ENCODE measurements at regions not wholly inside any gene's neighbourhood (a gene's known extent, or its start where the extent isn't known, plus 50 kb on each side); places are given as distances from the start of the nearest gene placed in this dataset.
"Not testable (repeated sequence)": the region's sequence is repeated elsewhere in the genome, so short reads cannot be mapped to it uniquely, and the experiment has no call there.

GRCh38 chrY:3406896-3407452 is 171.9 kb upstream of the TGIF2LY start:
- H3K27ac ChIP-seq (ENCODE audit: low read depth, low read length); H4K91ac ChIP-seq (replicated peaks; ENCODE audit: insufficient read length, low read length); H4K5ac ChIP-seq (ENCODE audit: insufficient read length, low read depth, low read length); H3K4me2 ChIP-seq (ENCODE audit: insufficient read depth in 1 of 2, low read depth in 2 of 2, low read length in 2 of 2); POLR2A ChIA-PET (ENCODE audit: partially characterized antibody); CTCF ChIA-PET (ENCODE audit: partially characterized antibody); H3K4ac ChIP-seq (replicated peaks; ENCODE audit: insufficient read length, low read depth, low read length); H3K23me2 ChIP-seq (ENCODE audit: low read depth, low read length); H2BK5ac ChIP-seq (ENCODE audit: low read depth, low read length); H2AFZ ChIP-seq (ENCODE audit: low read length); H3K9me3 ChIP-seq (ENCODE audit: insufficient read depth in 2 of 2, low read depth in 1 of 2, low read length in 1 of 2); H3K9ac ChIP-seq (replicated peaks in 1 of 4; ENCODE audit: extremely low read depth in 1 of 4, low read depth in 3 of 4, low read length in 3 of 4); H3K23ac ChIP-seq (ENCODE audit: insufficient read length); H3K79me1 ChIP-seq (ENCODE audit: low read depth, low read length); H2BK20ac ChIP-seq (ENCODE audit: low read length); H3K4me3 ChIP-seq (ENCODE audit: extremely low read depth in 1 of 4, insufficient read depth in 2 of 4, low read depth in 3 of 4, low read length in 4 of 4); H2BK15ac ChIP-seq (ENCODE audit: low read length); H3K79me2 ChIP-seq (ENCODE audit: control insufficient read depth in 1 of 2, insufficient read depth in 2 of 2, low read length in 2 of 2); H2AK5ac ChIP-seq (ENCODE audit: low read depth, low read length); H3K27me3 ChIP-seq (replicated peaks in 1 of 4; ENCODE audit: control insufficient read depth in 3 of 4, extremely low read depth in 1 of 4, insufficient read depth in 3 of 4, low read length in 3 of 4); H3K36me3 ChIP-seq (ENCODE audit: control insufficient read depth in 2 of 4, insufficient read depth in 4 of 4, low read length in 3 of 4); DNase-seq (ENCODE audit: low read depth in 1 of 2, low spot score in 2 of 2); H2BK120ac ChIP-seq (replicated peaks; ENCODE audit: low read depth, low read length); H4K20me1 ChIP-seq (replicated peaks in 1 of 2; ENCODE audit: control insufficient read depth in 1 of 2, insufficient read depth in 2 of 2, low read length in 2 of 2); H3K18ac ChIP-seq (ENCODE audit: extremely low read depth, low read length); H4K8ac ChIP-seq (ENCODE audit: extremely low read depth, insufficient read depth, low read length); H2BK12ac ChIP-seq (ENCODE audit: low read depth, low read length); H3K14ac ChIP-seq (ENCODE audit: insufficient read length); H3K56ac ChIP-seq (replicated peaks; ENCODE audit: insufficient read length, low read depth, low read length); H3K4me1 ChIP-seq (replicated peaks in 1 of 4; ENCODE audit: control insufficient read depth in 3 of 4, insufficient read depth in 4 of 4, low read length in 3 of 4): not testable (repeated sequence)
- TF ChIP-seq RAD21 (IDR thresholded peaks at IDR 0.05 in 1 of 2, conservative IDR thresholded peaks at IDR 0.05 in 1 of 2; ENCODE audit: low read depth in 2 of 2, low read length in 2 of 2) (peak in 1 of 2 experiments; percentile 3; a peak in 2 of 4 replicates), KDM1A (IDR thresholded peaks at IDR 0.05; ENCODE audit: borderline replicate concordance, low read length) (peak; percentile 77)
- FAIRE-seq: peak; percentile 99
- 40% methylated on average over 3 of the region's 3 CpGs; no CpG with 5 or more reads in 1 of the 2 experiments for WGBS, 2 experiments (ENCODE audit: extremely low coverage in 1 of 2, insufficient coverage in 1 of 2, insufficient read length in 1 of 2, insufficient replicate concordance in 2 of 2, low coverage in 1 of 2, low lambda C conversion rate in 2 of 2, missing lambda C conversion rate in 1 of 2)

Measured in H1 (cell line).